HEK293 (cell line): ENCODE measurements at regions not wholly inside any gene's neighbourhood (a gene's known extent, or its start where the extent isn't known, plus 50 kb on each side); places are given as distances from the start of the nearest gene placed in this dataset.

Source experiments
- CTCF ChIA-PET: fragments of 350-600 bp; formaldehyde crosslinking; extraction: SDS; loops from one replicate; lab custom pipeline; 2021; ENCODE audit warnings: antibody characterized with exemption; lab: Yijun Ruan, JAX
- POLR2A ChIA-PET: fragments of 300-600 bp; formaldehyde crosslinking; extraction: SDS; loops from one replicate; lab custom pipeline; 2020; ENCODE audit warnings: antibody characterized with exemption, inconsistent platforms; lab: Yijun Ruan, JAX
- H3K27ac ChIP-seq: fragments of 200-500 bp; sonication (Bioruptor generic); 2 replicates; pipeline ENCODE4 v1.5.1; 2014; ENCODE audit warnings: low read depth, low read length, control low read depth, inconsistent platforms; ENCODE audit errors: extremely low read depth
- H3K36me3 ChIP-seq, 2 experiments: fragments of 200-500 bp in 1 of 2; sonication (Bioruptor generic) in 1 of 2; 1 replicate in 1 of 2; 2 replicates in 1 of 2; pipeline ENCODE4 v1.5.1; 2014 to 2017; ENCODE audit warnings: inconsistent platforms in 2 of 2, low read length in 2 of 2; ENCODE audit not compliant: control insufficient read depth in 2 of 2, insufficient read depth in 1 of 2
- H3K4me1 ChIP-seq: fragments of 200-500 bp; sonication (Bioruptor generic); 2 replicates; pipeline ENCODE4 v1.5.1; 2014; ENCODE audit warnings: mild to moderate bottlenecking, low read length, inconsistent platforms; ENCODE audit not compliant: control insufficient read depth, insufficient read depth
- H3K4me3 ChIP-seq: 2 replicates; pipeline ENCODE4 v1.5.1; 2011; ENCODE audit warnings: low read depth, mild to moderate bottlenecking, control low read depth, low read length, moderate library complexity
- H3K9me3 ChIP-seq: fragments of 200-500 bp; sonication (Bioruptor generic); 2 replicates; pipeline ENCODE4 v1.5.1; 2014; ENCODE audit warnings: low read depth, low read length, inconsistent platforms; ENCODE audit not compliant: control insufficient read depth, insufficient read depth
- FEZF1 ChIP-seq: fragments of 450-650 bp; formaldehyde crosslinking; IDR thresholded peaks from 2 replicates; pipeline ENCODE4 v1.5.1; 2016; ENCODE audit warnings: missing biosample characterization, missing genetic modification characterization
- GFI1B ChIP-seq: fragments of 450-650 bp; formaldehyde crosslinking; IDR thresholded peaks from 2 replicates; pipeline ENCODE4 v1.5.1; 2016; ENCODE audit warnings: missing biosample characterization, missing genetic modification characterization
- KLF1 ChIP-seq: fragments of 450-650 bp; formaldehyde crosslinking; IDR thresholded peaks from 2 replicates; pipeline ENCODE4 v1.5.1; 2016; ENCODE audit warnings: missing biosample characterization, missing genetic modification characterization
- KLF7 ChIP-seq: fragments of 450-650 bp; formaldehyde crosslinking; IDR thresholded peaks from 2 replicates; pipeline ENCODE4 v1.5.1; 2016; ENCODE audit warnings: missing biosample characterization, missing genetic modification characterization, borderline replicate concordance
- SETDB1 ChIP-seq: IDR thresholded peaks from one replicate; pipeline ENCODE4 v1.6.1; 2017; ENCODE audit warnings: mild to moderate bottlenecking, low read length, moderate library complexity, mixed read lengths; ENCODE audit not compliant: insufficient read length
- ZBTB1 ChIP-seq: fragments of 450-650 bp; formaldehyde crosslinking; IDR thresholded peaks from 2 replicates; pipeline ENCODE4 v1.5.1; 2016; ENCODE audit warnings: missing biosample characterization, missing genetic modification characterization
- ZBTB21 ChIP-seq: fragments of 450-650 bp; formaldehyde crosslinking; IDR thresholded peaks from 2 replicates; pipeline ENCODE4 v1.5.1; 2017; ENCODE audit warnings: missing biosample characterization, missing genetic modification characterization
- ZNF19 ChIP-seq: fragments of 450-650 bp; formaldehyde crosslinking; IDR thresholded peaks from 2 replicates; pipeline ENCODE4; 2016; ENCODE audit warnings: missing biosample characterization, missing genetic modification characterization, low read depth
- ZNF202 ChIP-seq: fragments of 450-650 bp; formaldehyde crosslinking; IDR thresholded peaks from 2 replicates; pipeline ENCODE4 v1.5.1; 2016; ENCODE audit warnings: missing biosample characterization, missing genetic modification characterization, borderline replicate concordance
- ZNF221 ChIP-seq: fragments of 450-650 bp; formaldehyde crosslinking; IDR thresholded peaks from 2 replicates; pipeline ENCODE4 v1.5.1; 2017; ENCODE audit warnings: missing biosample characterization, missing genetic modification characterization, borderline replicate concordance
- ZNF341 ChIP-seq: fragments of 450-650 bp; formaldehyde crosslinking; IDR thresholded peaks from 2 replicates; pipeline ENCODE4; 2016; ENCODE audit warnings: low read depth, missing biosample characterization, missing genetic modification characterization
- ZNF501 ChIP-seq: fragments of 450-650 bp; formaldehyde crosslinking; IDR thresholded peaks from 2 replicates; pipeline ENCODE4 v1.5.1; 2016; ENCODE audit warnings: missing biosample characterization, missing genetic modification characterization
- ZNF654 ChIP-seq: fragments of 450-650 bp; formaldehyde crosslinking; IDR thresholded peaks from 2 replicates; pipeline ENCODE4 v1.5.1; 2016; ENCODE audit warnings: low read depth, missing biosample characterization, missing genetic modification characterization
- ZNF747 ChIP-seq: fragments of 450-650 bp; formaldehyde crosslinking; IDR thresholded peaks from 2 replicates; pipeline ENCODE4 v1.5.1; 2016; ENCODE audit warnings: missing biosample characterization, missing genetic modification characterization
- ZNF768 ChIP-seq: fragments of 450-650 bp; formaldehyde crosslinking; IDR thresholded peaks from 2 replicates; pipeline ENCODE4 v1.5.1; 2018; ENCODE audit warnings: missing biosample characterization, mild to moderate bottlenecking, missing genetic modification characterization
- ZNF785 ChIP-seq: fragments of 450-650 bp; formaldehyde crosslinking; IDR thresholded peaks from 2 replicates; pipeline ENCODE4 v1.5.1; 2016; ENCODE audit warnings: missing biosample characterization, missing genetic modification characterization
- ZNF830 ChIP-seq: fragments of 450-650 bp; IDR thresholded peaks from 2 replicates; pipeline ENCODE4 v1.5.0; 2018; ENCODE audit warnings: missing biosample characterization, missing genetic modification characterization, low read depth, mild to moderate bottlenecking, moderate library complexity
- ZSCAN23 ChIP-seq: fragments of 450-650 bp; formaldehyde crosslinking; IDR thresholded peaks from 2 replicates; pipeline ENCODE4 v1.5.1; 2016; ENCODE audit warnings: missing biosample characterization, missing genetic modification characterization
- TF ChIP-seq, protein P1 (sequence below): fragments of 450-650 bp; formaldehyde crosslinking; IDR thresholded peaks from 2 replicates; pipeline ENCODE4 v1.5.1; 2017; ENCODE audit warnings: missing biosample characterization, missing genetic modification characterization
- TF ChIP-seq, protein P2 (sequence below): fragments of 450-650 bp; formaldehyde crosslinking; IDR thresholded peaks from 2 replicates; pipeline ENCODE4 v1.5.1; 2016; ENCODE audit warnings: missing biosample characterization, missing genetic modification characterization
- TF ChIP-seq, protein P3 (sequence below): fragments of 450-650 bp; IDR thresholded peaks from 2 replicates; pipeline ENCODE4 v1.5.1; 2018; ENCODE audit warnings: missing biosample characterization, mild to moderate bottlenecking, missing genetic modification characterization

DNA sequence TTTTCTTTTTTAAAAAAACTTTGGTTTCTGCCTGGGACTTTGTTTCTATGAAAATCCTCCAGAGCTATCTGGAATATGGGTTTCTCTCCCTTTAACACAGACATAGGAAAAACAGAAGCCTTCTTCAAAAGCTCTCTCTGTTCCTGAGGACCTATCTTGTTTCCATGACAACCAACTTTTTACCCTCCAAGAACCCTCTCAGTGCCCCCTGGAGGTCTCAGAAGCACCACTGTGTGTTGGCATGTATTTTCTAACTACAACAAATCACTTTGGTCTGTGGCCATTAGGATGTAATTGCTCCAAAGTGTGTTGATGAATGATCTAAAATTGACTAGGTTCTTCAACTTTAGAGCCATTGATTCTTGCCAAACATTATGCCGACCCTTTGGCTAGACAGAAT lies 1331.6 kb downstream of the ADGRL3 start:
- POLR2A ChIA-PET = no interaction called here
- no peaks in the 10 kb centered on the region for H3K4me1 ChIP-seq
- no peaks in the 10 kb centered on the region for H3K9me3 ChIP-seq
- TF ChIP-seq ZNF341 = no peak
- TF ChIP-seq ZNF221 (tag by site-specific recombination) = no peak
- no peak for TF ChIP-seq FEZF1 (tag by site-specific recombination)
- no peak for TF ChIP-seq KLF1 (tag by site-specific recombination)
- no peak for TF ChIP-seq GFI1B (tag by site-specific recombination)
- no peak for TF ChIP-seq ZNF202 (tag by site-specific recombination)
- TF ChIP-seq ZBTB1 (tag by site-specific recombination) = no peak
- TF ChIP-seq ZNF768 (tag by site-specific recombination) = no peak
- no peak for TF ChIP-seq ZNF747
- TF ChIP-seq ZNF501 (tag by site-specific recombination) = no peak
- TF ChIP-seq, protein P1, sequence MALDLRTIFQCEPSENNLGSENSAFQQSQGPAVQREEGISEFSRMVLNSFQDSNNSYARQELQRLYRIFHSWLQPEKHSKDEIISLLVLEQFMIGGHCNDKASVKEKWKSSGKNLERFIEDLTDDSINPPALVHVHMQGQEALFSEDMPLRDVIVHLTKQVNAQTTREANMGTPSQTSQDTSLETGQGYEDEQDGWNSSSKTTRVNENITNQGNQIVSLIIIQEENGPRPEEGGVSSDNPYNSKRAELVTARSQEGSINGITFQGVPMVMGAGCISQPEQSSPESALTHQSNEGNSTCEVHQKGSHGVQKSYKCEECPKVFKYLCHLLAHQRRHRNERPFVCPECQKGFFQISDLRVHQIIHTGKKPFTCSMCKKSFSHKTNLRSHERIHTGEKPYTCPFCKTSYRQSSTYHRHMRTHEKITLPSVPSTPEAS (tag by site-specific recombination) = no peak
- no peak for TF ChIP-seq ZNF654 (tag by site-specific recombination)
- TF ChIP-seq ZSCAN23 (tag by site-specific recombination) = no peak
- TF ChIP-seq ZNF19 = no peak
- TF ChIP-seq ZNF785 = no peak
- CTCF ChIA-PET = no interaction called here
- H3K27ac ChIP-seq = no peak overlapping the region
- no peak overlapping the region for H3K4me3 ChIP-seq
- H3K36me3 ChIP-seq = no peaks in the 10 kb centered on the region

DNA sequence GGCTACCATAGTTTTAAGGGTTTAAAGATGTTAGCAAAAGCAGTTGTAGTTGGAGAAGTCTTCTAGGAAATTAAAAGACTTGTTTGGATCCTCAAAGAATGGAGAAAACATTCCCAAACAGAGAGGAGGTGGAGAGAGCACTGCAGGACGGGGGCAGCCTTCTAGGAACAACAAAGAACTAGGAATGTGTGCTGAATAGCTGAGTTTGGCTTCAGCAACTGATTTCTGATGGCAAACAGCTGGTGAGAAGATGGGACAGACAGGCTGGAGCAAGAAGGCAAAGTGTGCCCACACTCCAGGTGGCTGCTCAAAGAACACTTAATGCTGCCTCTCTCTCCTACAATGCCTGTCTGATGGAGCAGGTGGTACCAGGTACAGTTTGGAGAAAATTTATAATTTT lies 1331.1 kb downstream of the ADGRL3 start:
- no peaks in the 10 kb centered on the region for H3K36me3 ChIP-seq
- H3K9me3 ChIP-seq = no peaks in the 10 kb centered on the region
- no peak overlapping the region for H3K4me3 ChIP-seq
- POLR2A ChIA-PET = no interaction called here
- no peaks in the 10 kb centered on the region for H3K4me1 ChIP-seq
- TF ChIP-seq, protein P1 (tag by site-specific recombination) = no peak
- TF ChIP-seq ZBTB21 (no peak), ZNF830 (tag by site-specific recombination) (no peak), KLF7 (tag by site-specific recombination) (no peak), SETDB1 (no peak)
- TF ChIP-seq, protein P2, sequence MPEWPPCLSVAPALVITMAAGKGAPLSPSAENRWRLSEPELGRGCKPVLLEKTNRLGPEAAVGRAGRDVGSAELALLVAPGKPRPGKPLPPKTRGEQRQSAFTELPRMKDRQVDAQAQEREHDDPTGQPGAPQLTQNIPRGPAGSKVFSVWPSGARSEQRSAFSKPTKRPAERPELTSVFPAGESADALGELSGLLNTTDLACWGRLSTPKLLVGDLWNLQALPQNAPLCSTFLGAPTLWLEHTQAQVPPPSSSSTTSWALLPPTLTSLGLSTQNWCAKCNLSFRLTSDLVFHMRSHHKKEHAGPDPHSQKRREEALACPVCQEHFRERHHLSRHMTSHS (tag by site-specific recombination) = no peak
- TF ChIP-seq, protein P3, sequence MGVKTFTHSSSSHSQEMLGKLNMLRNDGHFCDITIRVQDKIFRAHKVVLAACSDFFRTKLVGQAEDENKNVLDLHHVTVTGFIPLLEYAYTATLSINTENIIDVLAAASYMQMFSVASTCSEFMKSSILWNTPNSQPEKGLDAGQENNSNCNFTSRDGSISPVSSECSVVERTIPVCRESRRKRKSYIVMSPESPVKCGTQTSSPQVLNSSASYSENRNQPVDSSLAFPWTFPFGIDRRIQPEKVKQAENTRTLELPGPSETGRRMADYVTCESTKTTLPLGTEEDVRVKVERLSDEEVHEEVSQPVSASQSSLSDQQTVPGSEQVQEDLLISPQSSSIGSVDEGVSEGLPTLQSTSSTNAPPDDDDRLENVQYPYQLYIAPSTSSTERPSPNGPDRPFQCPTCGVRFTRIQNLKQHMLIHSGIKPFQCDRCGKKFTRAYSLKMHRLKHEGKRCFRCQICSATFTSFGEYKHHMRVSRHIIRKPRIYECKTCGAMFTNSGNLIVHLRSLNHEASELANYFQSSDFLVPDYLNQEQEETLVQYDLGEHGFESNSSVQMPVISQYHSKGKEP (tag by site-specific recombination) = no peak
- CTCF ChIA-PET = no interaction called here
- no peak overlapping the region for H3K27ac ChIP-seq
